ENCODE measurements at regions not wholly inside any gene's neighbourhood (a gene's known extent, or its start where the extent isn't known, plus 50 kb on each side); places are given as distances from the start of the nearest gene placed in this dataset.

DNA sequence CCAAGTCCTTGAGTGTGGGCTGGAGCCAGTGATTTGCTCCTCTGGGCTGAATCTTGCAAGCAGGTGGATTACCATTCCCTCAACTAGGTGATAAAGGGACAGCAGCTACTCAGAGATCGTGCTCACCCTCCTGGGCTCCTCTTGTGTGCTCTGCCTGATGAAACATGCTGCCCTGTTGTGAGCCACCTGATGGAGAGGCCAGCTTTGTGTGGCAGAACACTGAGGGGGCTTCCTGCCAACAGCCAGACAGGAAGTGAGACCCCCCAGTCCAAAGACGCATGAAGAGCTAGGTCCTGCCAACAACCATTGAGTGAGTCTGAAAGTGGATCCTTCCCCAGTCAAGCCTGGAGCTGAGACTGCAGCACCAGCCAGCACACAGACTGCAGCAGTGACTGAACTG, 106.4 kb upstream of the IRX2 start:
- no peak for TF ChIP-seq EZH2phosphoT487 (IDR thresholded peaks at IDR 0.05; ENCODE audit: borderline replicate concordance)
- TF ChIP-seq, protein P1, sequence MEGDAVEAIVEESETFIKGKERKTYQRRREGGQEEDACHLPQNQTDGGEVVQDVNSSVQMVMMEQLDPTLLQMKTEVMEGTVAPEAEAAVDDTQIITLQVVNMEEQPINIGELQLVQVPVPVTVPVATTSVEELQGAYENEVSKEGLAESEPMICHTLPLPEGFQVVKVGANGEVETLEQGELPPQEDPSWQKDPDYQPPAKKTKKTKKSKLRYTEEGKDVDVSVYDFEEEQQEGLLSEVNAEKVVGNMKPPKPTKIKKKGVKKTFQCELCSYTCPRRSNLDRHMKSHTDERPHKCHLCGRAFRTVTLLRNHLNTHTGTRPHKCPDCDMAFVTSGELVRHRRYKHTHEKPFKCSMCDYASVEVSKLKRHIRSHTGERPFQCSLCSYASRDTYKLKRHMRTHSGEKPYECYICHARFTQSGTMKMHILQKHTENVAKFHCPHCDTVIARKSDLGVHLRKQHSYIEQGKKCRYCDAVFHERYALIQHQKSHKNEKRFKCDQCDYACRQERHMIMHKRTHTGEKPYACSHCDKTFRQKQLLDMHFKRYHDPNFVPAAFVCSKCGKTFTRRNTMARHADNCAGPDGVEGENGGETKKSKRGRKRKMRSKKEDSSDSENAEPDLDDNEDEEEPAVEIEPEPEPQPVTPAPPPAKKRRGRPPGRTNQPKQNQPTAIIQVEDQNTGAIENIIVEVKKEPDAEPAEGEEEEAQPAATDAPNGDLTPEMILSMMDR (conservative IDR thresholded peaks at IDR 0.05; ENCODE audit: low read length), result no peak
- Histone ChIP-seq H3K4me2 (ENCODE audit: low read depth, low read length, poor library complexity, severe bottlenecking) (no peak overlapping the region), H4K20me1 (ENCODE audit: insufficient read depth, low read length, poor library complexity, severe bottlenecking) (no peaks in the 10 kb centered on the region), H3K9me3 (ENCODE audit: insufficient read depth, low read depth, low read length) (peaks cover 3% of the 10 kb centered on the region; the same call in 1 of the 2 replicates), H3K9me2 (replicated peaks; ENCODE audit: low read depth, low read length) (no peaks in the 10 kb centered on the region), H3F3A (ENCODE audit: low read depth) (no peaks in the 10 kb centered on the region), H3K4me3 (ENCODE audit: low read length, poor library complexity, severe bottlenecking) (no peak overlapping the region), H3K9ac (ENCODE audit: low read depth, low read length, poor library complexity, severe bottlenecking) (no peak overlapping the region), H3K27me3 (ENCODE audit: insufficient read depth, low read length, poor library complexity, severe bottlenecking) (no peaks in the 10 kb centered on the region), H3K36me3 (ENCODE audit: insufficient read depth, low read length) (no peaks in the 10 kb centered on the region), H3K79me2 (ENCODE audit: insufficient read depth, low read length) (no peaks in the 10 kb centered on the region), H2AFZ (ENCODE audit: low read length) (no peak overlapping the region), H3K4me1 (ENCODE audit: insufficient read depth, low read length, poor library complexity, severe bottlenecking) (no peaks in the 10 kb centered on the region)

DNA sequence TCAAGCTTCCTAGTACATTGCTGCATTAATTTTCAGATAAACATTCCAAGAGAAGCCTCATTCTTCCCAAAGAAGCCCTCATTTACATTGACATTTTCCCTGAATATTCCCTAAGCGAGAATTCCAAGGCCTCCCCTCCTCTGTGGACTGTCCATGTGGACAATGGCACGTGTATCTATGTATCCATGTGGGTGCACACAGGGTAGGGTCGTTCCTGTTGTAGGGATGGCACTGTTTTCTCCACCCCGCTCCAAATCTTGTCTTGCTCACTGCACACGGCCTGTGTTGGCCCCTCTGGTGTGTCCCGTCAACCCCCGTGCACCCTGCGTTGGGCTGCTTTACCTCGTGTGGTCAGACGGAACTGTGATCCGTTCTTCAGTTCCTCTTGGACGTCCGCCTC, 104.7 kb upstream of the IRX2 start:
- Histone ChIP-seq H2AFZ (ENCODE audit: low read length) (no peak overlapping the region), H3K27me3 (ENCODE audit: insufficient read depth, low read length, poor library complexity, severe bottlenecking) (no peaks in the 10 kb centered on the region)

DNA sequence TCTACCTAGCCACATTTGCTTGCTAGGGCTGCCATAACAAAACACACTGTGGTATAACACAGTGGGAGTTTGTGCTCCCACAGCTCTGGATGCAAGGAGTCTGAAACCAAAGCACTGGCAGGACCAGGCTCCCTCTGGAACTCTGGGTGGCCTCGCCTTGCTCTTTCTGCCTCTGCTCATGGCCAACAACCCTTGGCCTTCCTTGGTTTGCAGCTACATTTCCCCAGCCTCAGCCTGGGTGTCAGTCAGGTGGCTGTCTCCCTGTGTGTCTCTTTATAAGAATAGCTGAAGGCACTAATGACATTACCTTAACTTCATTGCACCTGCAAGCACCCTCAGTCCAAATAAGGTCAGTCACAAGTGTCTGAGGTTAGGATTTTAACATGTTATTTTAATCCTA, 101.0 kb upstream of the IRX2 start:
- no peaks in the 10 kb centered on the region for H3K79me2 ChIP-seq (ENCODE audit: insufficient read depth, low read length)
- H3K36me3 ChIP-seq (ENCODE audit: insufficient read depth, low read length), result no peaks in the 10 kb centered on the region
- no peak overlapping the region for H3K9ac ChIP-seq (ENCODE audit: low read depth, low read length, poor library complexity, severe bottlenecking)
- H4K20me1 ChIP-seq (ENCODE audit: insufficient read depth, low read length, poor library complexity, severe bottlenecking), result no peaks in the 10 kb centered on the region
- H2AFZ ChIP-seq (ENCODE audit: low read length), result no peak overlapping the region
- no peaks in the 10 kb centered on the region for H3K27me3 ChIP-seq (ENCODE audit: insufficient read depth, low read length, poor library complexity, severe bottlenecking)
- TF ChIP-seq, protein P1 (conservative IDR thresholded peaks at IDR 0.05; ENCODE audit: low read length), result no peak
- no peak for TF ChIP-seq EZH2phosphoT487 (IDR thresholded peaks at IDR 0.05; ENCODE audit: borderline replicate concordance)
- no peak overlapping the region for H3K4me2 ChIP-seq (ENCODE audit: low read depth, low read length, poor library complexity, severe bottlenecking)
- peaks cover 3% of the 10 kb centered on the region; the same call in 1 of the 2 replicates for H3K9me3 ChIP-seq (ENCODE audit: insufficient read depth, low read depth, low read length)
- H3K4me3 ChIP-seq (ENCODE audit: low read length, poor library complexity, severe bottlenecking), result no peak overlapping the region
- no peaks in the 10 kb centered on the region for H3K4me1 ChIP-seq (ENCODE audit: insufficient read depth, low read length, poor library complexity, severe bottlenecking)
- no peaks in the 10 kb centered on the region for H3F3A ChIP-seq (ENCODE audit: low read depth)
- H3K9me2 ChIP-seq (replicated peaks; ENCODE audit: low read depth, low read length), result no peaks in the 10 kb centered on the region

More for the DNA sequence above, 104.7 kb upstream of the IRX2 start:
- Histone ChIP-seq H3K9me3 (ENCODE audit: insufficient read depth, low read depth, low read length) (peaks cover 3% of the 10 kb centered on the region; the same call in 1 of the 2 replicates), H3K9ac (ENCODE audit: low read depth, low read length, poor library complexity, severe bottlenecking) (no peak overlapping the region), H3F3A (ENCODE audit: low read depth) (no peaks in the 10 kb centered on the region), H3K9me2 (replicated peaks; ENCODE audit: low read depth, low read length) (no peaks in the 10 kb centered on the region), H3K79me2 (ENCODE audit: insufficient read depth, low read length) (no peaks in the 10 kb centered on the region), H3K4me2 (ENCODE audit: low read depth, low read length, poor library complexity, severe bottlenecking) (no peak overlapping the region), H3K4me1 (ENCODE audit: insufficient read depth, low read length, poor library complexity, severe bottlenecking) (no peaks in the 10 kb centered on the region), H3K4me3 (ENCODE audit: low read length, poor library complexity, severe bottlenecking) (no peak overlapping the region), H3K36me3 (ENCODE audit: insufficient read depth, low read length) (no peaks in the 10 kb centered on the region), H4K20me1 (ENCODE audit: insufficient read depth, low read length, poor library complexity, severe bottlenecking) (no peaks in the 10 kb centered on the region)
- TF ChIP-seq, protein P1 (conservative IDR thresholded peaks at IDR 0.05; ENCODE audit: low read length), result no peak
- no peak for TF ChIP-seq EZH2phosphoT487 (IDR thresholded peaks at IDR 0.05; ENCODE audit: borderline replicate concordance)

Data from Loucy (cell line).